Duodenal mucosa (tissue), 2 donors: ENCODE measurements at regions not wholly inside any gene's neighbourhood (a gene's known extent, or its start where the extent isn't known, plus 50 kb on each side); places are given as distances from the start of the nearest gene placed in this dataset.

Experiments used
- H3K27ac ChIP-seq: one replicate; pipeline ENCODE4 v1.7.0; 2013; ENCODE audit warnings: low read depth, low read length
- H3K27me3 ChIP-seq, 2 donors: one replicate each; pipeline ENCODE4 v1.7.0; 2013; ENCODE audit warnings: low read length in 2 of 2, control low read depth in 1 of 2; ENCODE audit not compliant: insufficient read depth in 2 of 2, control insufficient read depth in 1 of 2
- H3K36me3 ChIP-seq, 2 donors: one replicate each; pipeline ENCODE4 v1.7.0; 2013; ENCODE audit warnings: low read length in 2 of 2, control low read depth in 1 of 2; ENCODE audit not compliant: insufficient read depth in 2 of 2, control insufficient read depth in 1 of 2
- H3K4me1 ChIP-seq, 2 donors: one replicate each; pipeline ENCODE4 v1.7.0; 2013; ENCODE audit warnings: low read length in 2 of 2, control low read depth in 1 of 2; ENCODE audit not compliant: insufficient read depth in 2 of 2, control insufficient read depth in 1 of 2
- H3K4me3 ChIP-seq, 2 donors: one replicate each; pipeline ENCODE4 v1.7.0; 2013; ENCODE audit warnings: low read length in 2 of 2, low read depth in 1 of 2
- H3K9ac ChIP-seq, 2 donors: one replicate each; pipeline ENCODE4 v1.7.0; 2013; ENCODE audit warnings: low read length in 2 of 2, low read depth in 1 of 2
- H3K9me3 ChIP-seq, 2 donors: one replicate each; pipeline ENCODE4 v1.7.0; 2013; ENCODE audit warnings: low read length in 2 of 2, control low read depth in 1 of 2; ENCODE audit not compliant: control insufficient read depth in 1 of 2

GRCh38 chr18:6488956-6489355, 74.2 kb upstream of the L3MBTL4 start:
- Histone ChIP-seq H3K27ac (no peak overlapping the region), H3K4me3 (no peak overlapping the region), H3K36me3 (no peaks in the 10 kb centered on the region), H3K9ac (no peak overlapping the region), H3K9me3 (no peaks in the 10 kb centered on the region), H3K4me1 (no peaks in the 10 kb centered on the region), H3K27me3 (peaks cover 0 to 3% of the 10 kb centered on the region in 2 donors)

- H3K27me3 ChIP-seq, result peaks cover 0 to 3% of the 10 kb centered on the region in 2 donors
- H3K36me3 ChIP-seq, result no peaks in the 10 kb centered on the region
- H3K27ac ChIP-seq, result no peak overlapping the region
- no peaks in the 10 kb centered on the region for H3K9me3 ChIP-seq
- H3K4me1 ChIP-seq, result no peaks in the 10 kb centered on the region
- no peak overlapping the region for H3K4me3 ChIP-seq
- no peak overlapping the region for H3K9ac ChIP-seq
Measured at GRCh38 chr18:6489977-6490376, 75.3 kb upstream of the L3MBTL4 start.

- Histone ChIP-seq H3K9me3 (no peaks in the 10 kb centered on the region), H3K4me1 (no peaks in the 10 kb centered on the region), H3K4me3 (no peak overlapping the region)
Measured at GRCh38 chr18:6493194-6493593, 78.5 kb upstream of the L3MBTL4 start.

GRCh38 chr18:6495536-6495935, 80.8 kb upstream of the L3MBTL4 start:
- H3K4me3 ChIP-seq, result no peak overlapping the region
- no peaks in the 10 kb centered on the region for H3K4me1 ChIP-seq
- H3K9me3 ChIP-seq, result no peaks in the 10 kb centered on the region
- H3K27me3 ChIP-seq, result no peaks in the 10 kb centered on the region
- H3K27ac ChIP-seq, result no peak overlapping the region
- H3K36me3 ChIP-seq, result no peaks in the 10 kb centered on the region
- H3K9ac ChIP-seq, result no peak overlapping the region

More at GRCh38 chr18:6493194-6493593, 78.5 kb upstream of the L3MBTL4 start:
- no peaks in the 10 kb centered on the region for H3K27me3 ChIP-seq
- no peak overlapping the region for H3K9ac ChIP-seq
- H3K36me3 ChIP-seq, result no peaks in the 10 kb centered on the region
- H3K27ac ChIP-seq, result no peak overlapping the region

GRCh38 chr18:6497543-6497942, 82.8 kb upstream of the L3MBTL4 start:
- H3K27me3 ChIP-seq, result no peaks in the 10 kb centered on the region
- H3K4me1 ChIP-seq, result no peaks in the 10 kb centered on the region
- H3K27ac ChIP-seq, result no peak overlapping the region
- H3K4me3 ChIP-seq, result no peak overlapping the region
- no peaks in the 10 kb centered on the region for H3K9me3 ChIP-seq
- no peaks in the 10 kb centered on the region for H3K36me3 ChIP-seq
- H3K9ac ChIP-seq, result no peak overlapping the region

- no peaks in the 10 kb centered on the region for H3K4me1 ChIP-seq
- no peak overlapping the region for H3K9ac ChIP-seq
Measured at GRCh38 chr18:6498289-6498856, 83.7 kb upstream of the L3MBTL4 start.

GRCh38 chr18:6504605-6505497, 90.1 kb upstream of the L3MBTL4 start:
- H3K36me3 ChIP-seq, result no peaks in the 10 kb centered on the region
- H3K4me3 ChIP-seq, result no peak overlapping the region
- H3K9ac ChIP-seq, result no peak overlapping the region
- no peak overlapping the region for H3K27ac ChIP-seq
- H3K27me3 ChIP-seq, result no peaks in the 10 kb centered on the region
- H3K4me1 ChIP-seq, result no peaks in the 10 kb centered on the region
- no peaks in the 10 kb centered on the region for H3K9me3 ChIP-seq

More at GRCh38 chr18:6498289-6498856, 83.7 kb upstream of the L3MBTL4 start:
- H3K27me3 ChIP-seq, result no peaks in the 10 kb centered on the region
- H3K9me3 ChIP-seq, result no peaks in the 10 kb centered on the region
- H3K4me3 ChIP-seq, result no peak overlapping the region
- no peaks in the 10 kb centered on the region for H3K36me3 ChIP-seq
- no peak overlapping the region for H3K27ac ChIP-seq

GRCh38 chr18:6505498-6505875, 90.8 kb upstream of the L3MBTL4 start:
- H3K27ac ChIP-seq, result no peak overlapping the region
- no peaks in the 10 kb centered on the region for H3K4me1 ChIP-seq
- no peak overlapping the region for H3K9ac ChIP-seq
- no peaks in the 10 kb centered on the region for H3K36me3 ChIP-seq
- no peaks in the 10 kb centered on the region for H3K9me3 ChIP-seq
- no peak overlapping the region for H3K4me3 ChIP-seq
- H3K27me3 ChIP-seq, result no peaks in the 10 kb centered on the region

GRCh38 chr18:6509417-6509816, 94.7 kb upstream of the L3MBTL4 start:
- Histone ChIP-seq H3K36me3 (no peaks in the 10 kb centered on the region), H3K9me3 (no peaks in the 10 kb centered on the region), H3K27me3 (no peaks in the 10 kb centered on the region), H3K27ac (no peak overlapping the region), H3K9ac (no peak overlapping the region), H3K4me3 (no peak overlapping the region), H3K4me1 (no peaks in the 10 kb centered on the region)

- Histone ChIP-seq H3K27ac (no peak overlapping the region), H3K9me3 (no peaks in the 10 kb centered on the region), H3K36me3 (no peaks in the 10 kb centered on the region), H3K4me1 (no peaks in the 10 kb centered on the region), H3K27me3 (no peaks in the 10 kb centered on the region), H3K4me3 (no peak overlapping the region), H3K9ac (no peak overlapping the region)
Measured at GRCh38 chr18:6509832-6510231, 95.1 kb upstream of the L3MBTL4 start.
